Heart left ventricle (tissue), 16 donors: ENCODE measurements at regions not wholly inside any gene's neighbourhood (a gene's known extent, or its start where the extent isn't known, plus 50 kb on each side); places are given as distances from the start of the nearest gene placed in this dataset.

Source experiments
- ATAC-seq, 4 donors: fragments of 200-7000 bp; cut with Tn5 transposase; one replicate each; pipeline ENCODE4 v1.9.1; 2020 to 2022; ENCODE audit warnings: moderate library complexity in 4 of 4, mild to moderate bottlenecking in 3 of 4, moderate number of reproducible peaks in 1 of 4
- DNase-seq, 5 donors: peaks; one replicate each; pipeline ENCODE4 v3.0.0-alpha.2; 2020
- H3K27ac ChIP-seq, 12 donors: fragments of 200-600 bp; sonication (generic) in 4 of 12; one replicate each; pipeline versions ENCODE4 v1.5.0 to v1.8.0; 2016 to 2022; ENCODE audit warnings: mild to moderate bottlenecking in 2 of 12
- H3K27me3 ChIP-seq, 9 donors: fragments of 200-600 bp; sonication (generic) in 2 of 9; one replicate each; pipeline versions ENCODE4 v1.5.1 to v1.8.0; 2016 to 2022; ENCODE audit warnings: mild to moderate bottlenecking in 3 of 9
- H3K36me3 ChIP-seq, 9 donors: fragments of 200-600 bp; sonication (generic) in 2 of 9; one replicate each; pipeline versions ENCODE4 v1.5.0 to v1.8.0; 2018 to 2022; ENCODE audit warnings: mild to moderate bottlenecking in 2 of 9
- H3K4me1 ChIP-seq, 12 donors: fragments of 200-600 bp; sonication (generic) in 4 of 12; one replicate each; pipeline versions ENCODE4 v1.5.0 to v1.8.0; 2016 to 2022; ENCODE audit warnings: mild to moderate bottlenecking in 3 of 12
- H3K4me3 ChIP-seq, 12 donors: fragments of 200-600 bp; sonication (generic) in 4 of 12; one replicate each; pipeline versions ENCODE4 v1.5.0 to v1.8.0; 2017 to 2022; ENCODE audit warnings: mild to moderate bottlenecking in 9 of 12, moderate library complexity in 4 of 12
- H3K9me3 ChIP-seq, 12 donors: fragments of 200-600 bp; sonication (generic) in 4 of 12; one replicate each; pipeline versions ENCODE4 v1.5.0 to v1.8.0; 2016 to 2022; ENCODE audit warnings: mild to moderate bottlenecking in 1 of 12
- CTCF ChIP-seq, 12 donors: fragments of 200-600 bp; sonication (generic) in 4 of 12; IDR thresholded peaks; one replicate each; pipeline versions ENCODE4 v1.5.0 to v1.8.0; 2018 to 2022; ENCODE audit warnings: antibody characterized with exemption in 12 of 12, mild to moderate bottlenecking in 5 of 12
- POLR2A ChIP-seq, 2 donors: fragments of 450-650 bp; IDR thresholded peaks; one replicate each; pipeline ENCODE4 v1.6.1; 2017; ENCODE audit warnings: antibody characterized with exemption in 2 of 2, mild to moderate bottlenecking in 2 of 2, moderate library complexity in 2 of 2
- WGBS, 4 donors: extraction: QIAGEN DNeasy Blood & Tissue Kit in 2 of 4; methylation state at CpG; one replicate each; pipeline versions ENCODE4 v1.1.5 to v1.1.7; 2013 to 2018; 5-methylcytosine and 5-hydroxymethylcytosine counted together
- intact Hi-C, 10 donors: fragments of 100-400 bp; cut with DNase I; formaldehyde crosslinking; loops; one replicate each; pipeline versions ENCODE4 v1.11.1 to v1.14.2; 2022
- donor health status: ischemic (EF 13 %, LVEDD 7.1; RV severe dilation, severe dysfunction).
- donor health status: healthy with polysubstance abuse.
- donor health status: DM: no; HTN: yes; CAD: no.
- donor health status: DM: no; HTN: no; CAD: no.
- donor health status: ischemic (EF 25% LVEDD 6.9; RV normal size, moderate dysfunction).
- donor health status: ischemic (EF 25% LVEDD 5.7; RV mildly dilated, moderate dysfunction).
- donor health status: healthy.
- donor health status: DM: yes; HTN: yes; CAD: no.
- donor health status: ischemic (EF 35%, LVEDD 5.7; RV mildly dilated, moderate dysfunction).
- donor health status: nonischemic (EF 11% LVEDD 7.7; RV severe dilation, severe dysfunction).
- donor health status: DM: yes; HTN: yes; CAD: no.
- donor health status: PGD.
- donor health status: ischemic (EF 29% LVEDD 5.4; RV normal size, mild dysfunction).
- donor health status: nonischemic (EF 23%, LVEDD 6.1; RV moderate dilation, normal function).

GRCh38 chr6:44706011-44706410 is 318.5 kb downstream of the CDC5L start:
- ATAC-seq, result no peak
- Histone ChIP-seq H3K4me1 (no peaks in the 10 kb centered on the region), H3K9me3 (no peaks in the 10 kb centered on the region), H3K27me3 (no peaks in the 10 kb centered on the region), H3K4me3 (no peak overlapping the region), H3K36me3 (no peaks in the 10 kb centered on the region), H3K27ac (no peak overlapping the region)
- WGBS, 4 donors, result 73 to 85% (median 80%) methylated on average over 5 of the region's 5 CpGs
- DNase-seq, result no peak
- intact Hi-C loops, result no loop called here
- TF ChIP-seq POLR2A (IDR thresholded peaks at IDR 0.05), result no peak
- no peak for TF ChIP-seq CTCF (IDR thresholded peaks at IDR 0.05)

- ATAC-seq (no peak), DNase-seq (no peak)
- no peaks in the 10 kb centered on the region for H3K27me3 ChIP-seq
- no peaks in the 10 kb centered on the region for H3K9me3 ChIP-seq
- no peak overlapping the region for H3K27ac ChIP-seq
- intact Hi-C loops, result no loop called here
- 85 to 89% (median 87%) methylated on average over 5 of the region's 5 CpGs for WGBS, 4 donors
- H3K4me1 ChIP-seq, result no peaks in the 10 kb centered on the region
- H3K4me3 ChIP-seq, result no peak overlapping the region
- no peaks in the 10 kb centered on the region for H3K36me3 ChIP-seq
- TF ChIP-seq POLR2A (IDR thresholded peaks at IDR 0.05) (no peak), CTCF (IDR thresholded peaks at IDR 0.05) (no peak)
These were observed 320.7 kb downstream of the CDC5L start for GRCh38 chr6:44708208-44708607.

- Histone ChIP-seq H3K4me3 (no peak overlapping the region), H3K36me3 (no peaks in the 10 kb centered on the region), H3K27ac (no peak overlapping the region), H3K27me3 (no peaks in the 10 kb centered on the region), H3K4me1 (no peaks in the 10 kb centered on the region), H3K9me3 (no peaks in the 10 kb centered on the region)
- intact Hi-C loops, result no loop called here
- 36 to 60% (median 59%) methylated on average over 4 to 6 of the region's 6 CpGs for WGBS, 4 donors
- no peak for ATAC-seq
- DNase-seq, result no peak
- TF ChIP-seq POLR2A (IDR thresholded peaks at IDR 0.05), result no peak
- no peak for TF ChIP-seq CTCF (IDR thresholded peaks at IDR 0.05)
These were observed 325.0 kb downstream of the CDC5L start for GRCh38 chr6:44712353-44713111.

GRCh38 chr6:44715188-44715587 is 327.7 kb downstream of the CDC5L start:
- H3K36me3 ChIP-seq, result no peaks in the 10 kb centered on the region
- TF ChIP-seq CTCF (IDR thresholded peaks at IDR 0.05) (no peak), POLR2A (IDR thresholded peaks at IDR 0.05) (no peak)
- H3K9me3 ChIP-seq, result no peaks in the 10 kb centered on the region
- DNase-seq, result no peak
- WGBS, 4 donors, result 73 to 85% (median 80%) methylated on average over 9 of the region's 9 CpGs
- no peak overlapping the region for H3K4me3 ChIP-seq
- H3K4me1 ChIP-seq, result no peaks in the 10 kb centered on the region
- no peaks in the 10 kb centered on the region for H3K27me3 ChIP-seq
- intact Hi-C loops, result no loop called here
- no peak for ATAC-seq
- no peak overlapping the region for H3K27ac ChIP-seq
